ENCODE measurements at regions not wholly inside any gene's neighbourhood (a gene's known extent, or its start where the extent isn't known, plus 50 kb on each side); places are given as distances from the start of the nearest gene placed in this dataset.

DNA sequence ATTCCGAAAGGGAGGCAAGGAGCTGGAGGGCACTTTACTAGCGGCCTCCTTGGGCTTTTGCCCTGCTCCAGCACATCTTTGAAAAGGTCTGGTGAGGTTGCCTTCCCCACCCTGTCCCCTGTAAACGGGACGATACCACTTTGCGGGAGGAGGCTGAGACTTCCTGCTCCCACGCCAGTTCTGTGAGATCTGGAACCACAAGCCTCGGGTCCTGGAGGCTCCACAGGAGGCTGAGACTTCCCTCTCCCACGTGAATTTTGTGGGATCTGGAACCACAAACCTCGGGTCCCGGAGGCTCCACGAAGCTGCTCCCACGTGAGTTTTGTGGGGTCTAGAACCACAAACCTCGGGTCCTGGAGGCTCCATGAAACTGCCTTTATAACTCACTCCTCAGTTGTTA is 209.3 kb downstream of the DLL1 start:
- ATAC-seq (no peak), DNase-seq (no peak)
- intact Hi-C loops (cut with micrococcal nuclease), result no loop called here

GRCh38 chr6:170080828-170081371 is 210.0 kb downstream of the DLL1 start:
- DNase-seq (no peak), ATAC-seq (no peak)
- intact Hi-C loops (cut with micrococcal nuclease), result no loop called here

- intact Hi-C loops (cut with micrococcal nuclease), result no loop called here
- peak; percentile 17 for DNase-seq
These were observed 210.6 kb downstream of the DLL1 start for GRCh38 chr6:170080169-170080827.

GRCh38 chr6:170076466-170077165 is 214.3 kb downstream of the DLL1 start:
- intact Hi-C loops (cut with micrococcal nuclease), result no loop called here
- ATAC-seq, result no peak
- DNase-seq, result peak; percentile 19

More at GRCh38 chr6:170080169-170080827, 210.6 kb downstream of the DLL1 start:
- ATAC-seq, result no peak

DNA sequence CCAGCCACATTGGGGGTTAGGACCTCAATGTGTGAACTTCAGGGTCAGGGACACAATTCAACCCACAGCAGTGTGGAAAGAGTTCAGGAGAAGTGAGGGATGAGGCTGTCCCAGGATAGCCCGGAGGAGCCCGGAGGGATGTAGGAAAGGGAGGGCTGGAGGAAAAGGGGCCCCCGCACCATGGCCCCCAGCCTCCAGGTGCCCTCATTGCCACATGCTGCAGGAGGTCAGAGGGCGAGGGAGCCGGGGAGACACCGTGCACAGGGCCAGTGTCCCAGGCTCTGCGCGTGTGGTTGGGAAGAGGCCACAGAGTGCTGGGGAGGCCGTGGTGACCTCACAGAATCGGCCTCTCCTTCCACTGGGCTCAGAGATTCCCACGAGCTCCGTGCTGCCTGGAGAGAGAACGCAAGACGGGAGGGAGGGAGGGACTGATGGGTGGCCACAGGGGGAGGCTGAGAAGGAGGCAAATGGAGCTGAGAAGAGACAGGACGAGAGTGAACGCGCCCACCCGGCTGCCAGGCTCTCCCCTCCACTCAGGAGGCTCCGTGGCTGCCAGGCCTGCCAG is 215.1 kb downstream of the DLL1 start:
- peak; percentile 33 for ATAC-seq
- DNase-seq, result peak; percentile 21
- intact Hi-C loops (cut with micrococcal nuclease), result no loop called here

DNA sequence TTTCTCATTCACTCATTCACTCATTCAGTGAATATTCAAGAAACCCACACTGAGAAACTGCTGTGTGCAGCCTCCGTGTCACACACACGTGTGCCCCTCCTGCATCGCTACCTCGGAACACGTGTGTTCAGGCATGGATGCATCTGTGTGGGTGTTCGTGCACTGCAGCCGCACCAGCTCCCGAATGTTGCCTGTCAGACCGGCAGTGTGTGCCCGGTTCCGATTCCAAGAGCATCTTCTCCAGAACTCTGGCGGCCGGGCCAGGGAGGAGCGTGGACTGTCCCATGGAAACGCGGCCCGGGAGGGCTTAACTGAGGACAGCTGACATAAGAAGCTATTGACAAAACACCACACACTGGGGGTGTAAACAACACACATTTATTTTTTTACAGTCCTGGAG is 216.0 kb downstream of the DLL1 start:
- DNase-seq (peak; percentile 27), ATAC-seq (no peak)
- intact Hi-C loops (cut with micrococcal nuclease), result no loop called here

DNA sequence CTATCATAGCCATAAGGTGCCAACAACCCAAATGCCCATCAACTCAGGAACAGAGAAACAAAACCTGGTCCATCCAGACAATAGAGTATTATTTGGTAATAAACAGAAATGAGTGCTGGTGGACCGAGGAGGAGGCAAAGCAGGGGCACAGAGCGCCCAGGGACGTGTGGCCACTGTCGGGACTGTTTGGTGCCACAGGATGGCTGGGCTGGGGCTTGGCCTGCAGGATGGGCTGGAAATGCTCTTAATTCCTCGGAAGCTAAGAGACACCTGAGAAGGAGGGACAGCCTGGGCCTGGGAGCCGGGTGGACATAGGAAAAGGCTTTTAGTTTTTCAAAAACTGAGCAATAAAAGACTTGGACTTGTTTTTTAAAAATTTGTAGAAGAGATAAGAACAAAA is 216.4 kb downstream of the DLL1 start:
- no peak for DNase-seq
- intact Hi-C loops (cut with micrococcal nuclease), result no loop called here
- no peak for ATAC-seq

DNA sequence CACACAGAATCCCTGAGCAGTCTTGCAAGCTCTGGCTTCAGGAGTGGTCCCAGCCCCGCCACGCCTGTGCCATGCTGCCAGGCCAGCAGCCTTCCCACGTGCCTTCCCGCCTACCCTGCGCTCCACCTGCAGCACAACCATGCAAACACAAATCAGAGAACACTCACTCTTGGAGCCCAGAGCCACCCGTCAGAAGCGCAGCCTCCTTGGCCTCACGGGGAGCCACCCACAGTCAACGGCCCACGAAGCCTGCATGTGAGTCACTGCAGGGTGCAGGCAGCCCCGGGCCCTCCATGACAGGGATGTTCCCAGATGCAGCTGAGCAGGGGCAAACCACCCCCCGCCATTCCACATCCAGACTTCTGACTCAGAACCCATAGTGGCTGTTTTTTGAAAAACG is 217.0 kb downstream of the DLL1 start:
- DNase-seq, result peak; percentile 11
- intact Hi-C loops (cut with micrococcal nuclease), result no loop called here
- no peak for ATAC-seq

DNA sequence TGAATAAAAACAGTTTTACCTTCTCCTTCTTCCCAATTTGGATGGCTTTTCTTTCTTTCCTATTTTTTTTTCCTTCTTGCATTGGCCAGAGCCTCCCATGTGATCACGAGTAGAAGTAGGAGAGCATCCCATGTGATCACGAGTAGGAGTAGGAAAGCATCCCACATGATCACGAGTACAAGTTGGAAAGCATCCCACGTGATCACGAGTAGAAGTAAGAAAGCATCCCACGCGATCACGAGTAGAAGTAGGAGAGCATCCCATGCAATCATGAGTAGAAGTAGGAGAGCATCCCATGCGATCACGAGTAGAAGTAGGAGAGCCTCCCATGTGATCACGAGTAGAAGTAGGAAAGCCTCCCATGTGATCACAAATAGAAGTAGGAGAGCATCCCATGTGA is 218.6 kb downstream of the DLL1 start:
- ATAC-seq (no peak), DNase-seq (no peak)
- intact Hi-C loops (cut with micrococcal nuclease), result no loop called here

GRCh38 chr6:170069611-170070010 is 221.3 kb downstream of the DLL1 start:
- ATAC-seq (no peak), DNase-seq (no peak)
- intact Hi-C loops (cut with micrococcal nuclease), result no loop called here

DNA sequence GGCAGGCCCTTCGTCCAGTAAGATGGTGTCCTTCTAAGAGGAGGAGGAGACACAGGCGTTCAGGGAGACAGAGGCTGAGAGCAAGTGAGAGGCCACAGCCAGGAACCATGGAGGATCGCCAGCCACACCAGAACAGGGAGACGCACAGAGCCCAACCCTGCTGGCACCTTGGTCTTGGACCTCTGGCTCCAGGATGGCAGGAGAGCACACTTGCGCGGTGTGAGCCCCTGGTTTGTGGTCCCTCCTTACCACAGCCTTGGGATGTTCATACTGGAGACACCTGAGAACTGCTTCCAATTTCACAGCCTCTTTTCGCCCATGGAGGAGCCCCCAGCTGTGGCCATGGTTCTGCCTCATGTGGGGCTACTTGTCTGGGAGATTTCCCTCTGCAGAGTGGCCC is 222.4 kb downstream of the DLL1 start:
- intact Hi-C loops (cut with micrococcal nuclease), result no loop called here
- DNase-seq, result no peak
- ATAC-seq, result no peak

GRCh38 chr6:170067923-170068360 is 222.9 kb downstream of the DLL1 start:
- ATAC-seq (no peak), DNase-seq (peak; percentile 16)
- intact Hi-C loops (cut with micrococcal nuclease), result no loop called here

- intact Hi-C loops (cut with micrococcal nuclease), result no loop called here
- DNase-seq, result no peak
- ATAC-seq, result no peak
These were observed 223.7 kb downstream of the DLL1 start for GRCh38 chr6:170067181-170067641.

GRCh38 chr6:170066679-170067078 is 224.2 kb downstream of the DLL1 start:
- peak; percentile 16 for DNase-seq
- intact Hi-C loops (cut with micrococcal nuclease), result no loop called here

GRCh38 chr6:170063851-170064602 is 226.9 kb downstream of the DLL1 start:
- intact Hi-C loops (cut with micrococcal nuclease), result no loop called here
- ATAC-seq, result no peak
- no peak for DNase-seq

More at GRCh38 chr6:170066679-170067078, 224.2 kb downstream of the DLL1 start:
- ATAC-seq, result no peak

DNA sequence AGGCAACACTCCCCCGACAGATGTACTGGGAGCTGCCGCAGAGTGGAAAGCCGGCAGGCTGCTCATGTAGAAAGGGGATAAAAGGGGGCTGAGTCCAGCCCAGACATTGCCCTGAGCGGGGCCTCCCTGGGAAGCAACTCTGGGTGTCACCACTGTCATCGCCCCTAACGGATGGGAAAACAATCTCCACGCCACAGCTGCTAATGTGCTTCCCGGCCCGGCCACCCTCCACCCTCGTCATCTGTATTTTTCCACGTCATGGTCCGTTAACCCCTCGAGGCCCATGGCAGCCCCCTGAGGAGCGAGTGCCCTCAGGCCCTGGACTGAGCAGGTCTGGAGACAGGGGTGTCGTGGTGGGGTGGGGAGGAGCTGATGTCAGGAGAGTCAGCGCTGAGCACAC is 227.4 kb downstream of the DLL1 start:
- DNase-seq (peak; percentile 23), ATAC-seq (no peak)
- intact Hi-C loops (cut with micrococcal nuclease), result no loop called here

GRCh38 chr6:170062915-170063241 is 228.0 kb downstream of the DLL1 start:
- intact Hi-C loops (cut with micrococcal nuclease), result no loop called here
- no peak for ATAC-seq
- peak; percentile 28 for DNase-seq

DNA sequence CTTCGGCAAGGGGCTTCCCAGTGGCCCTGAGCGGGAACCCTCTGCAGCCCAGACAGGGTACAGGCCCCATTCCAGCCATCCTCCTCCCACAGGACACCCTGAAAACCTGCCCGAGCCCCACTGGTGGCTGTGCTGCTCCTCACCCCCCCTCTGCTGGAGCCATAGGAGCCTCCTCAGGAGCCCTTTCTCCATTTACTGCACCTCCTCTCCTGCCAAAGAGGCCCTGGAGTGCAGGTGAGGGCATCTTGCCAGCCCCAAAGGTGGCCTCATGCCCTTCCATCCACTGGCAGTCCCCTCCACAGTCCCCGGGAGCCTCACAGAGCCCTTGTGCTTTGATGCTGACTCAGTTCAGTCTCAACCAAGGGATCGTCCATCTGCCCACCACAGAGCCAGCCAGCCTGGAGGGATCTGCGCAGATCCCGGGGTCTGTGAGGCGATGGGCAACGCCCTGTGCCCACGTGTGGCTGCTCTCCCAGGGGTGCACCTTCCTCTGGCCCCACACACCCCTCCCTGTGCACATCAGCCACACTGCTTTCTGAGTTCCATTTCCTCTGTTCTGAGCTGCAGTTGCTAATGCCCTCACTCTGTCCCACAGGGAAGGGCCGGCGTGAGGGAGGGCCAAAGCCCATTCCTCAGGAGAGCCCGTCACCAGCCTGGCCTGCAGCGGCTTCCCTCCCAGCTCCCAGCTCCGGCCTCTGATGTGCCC is 228.5 kb downstream of the DLL1 start:
- DNase-seq, result peak; percentile 26
- intact Hi-C loops (cut with micrococcal nuclease), result no loop called here
- peak; percentile 34 for ATAC-seq

GRCh38 chr6:170058878-170059485 is 231.9 kb downstream of the DLL1 start:
- DNase-seq (no peak), ATAC-seq (no peak)
- intact Hi-C loops (cut with micrococcal nuclease), result no loop called here
